ENCODE measurements at regions not wholly inside any gene's neighbourhood (a gene's known extent, or its start where the extent isn't known, plus 50 kb on each side); places are given as distances from the start of the nearest gene placed in this dataset.

- TF ChIP-seq CTCF (IDR thresholded peaks at IDR 0.05) (no peak), EP300 (IDR thresholded peaks at IDR 0.05) (no peak), POLR2A (IDR thresholded peaks at IDR 0.05) (no peak)
Measured at GRCh38 chr15:59830098-59830497, 141.0 kb upstream of the BNIP2 start.
